PC-9 (cell line): ENCODE measurements at regions not wholly inside any gene's neighbourhood (a gene's known extent, or its start where the extent isn't known, plus 50 kb on each side); places are given as distances from the start of the nearest gene placed in this dataset.

Experiments used
- BruUV-seq: library from RNA; stranded (reverse); fragments of 400-500 nt; replicated peaks from 2 replicates; lab custom pipeline; 2021; lab: Mats Ljungman, UMichigan
- CTCF ChIA-PET: fragments of 300-600 bp; sonication (Branson Sonifier 250); formaldehyde crosslinking; loops from one replicate; lab custom pipeline; 2022; ENCODE audit warnings: antibody characterized with exemption; lab: Charles Lee
- POLR2A ChIA-PET: fragments of 300-600 bp; sonication (Branson Sonifier 250); formaldehyde crosslinking; loops from one replicate; lab custom pipeline; 2022; ENCODE audit warnings: antibody characterized with exemption; ENCODE audit not compliant: unreplicated experiment; lab: Charles Lee
- DNase-seq, 2 experiments: peaks; one replicate each; pipeline versions ENCODE4 v3.0.0 to v3.0.0-alpha.2; 2015 to 2022; ENCODE audit warnings: mixed read lengths in 1 of 2
- H2AFZ ChIP-seq: fragments of 200-600 bp; sonication (generic); 2 replicates; pipeline ENCODE4 v1.8.1; 2017; ENCODE audit warnings: antibody characterized with exemption
- H3F3A ChIP-seq: fragments of 200-600 bp; sonication (generic); 2 replicates; pipeline ENCODE4 v1.8.1; 2017; ENCODE audit warnings: antibody characterized with exemption, mild to moderate bottlenecking, low read depth; ENCODE audit not compliant: insufficient read depth
- H3K27ac ChIP-seq: fragments of 200-600 bp; sonication (generic); 2 replicates; pipeline ENCODE4 v1.6.1; 2016; ENCODE audit warnings: mixed run types
- H3K27me3 ChIP-seq: fragments of 200-600 bp; sonication (generic); 2 replicates; pipeline ENCODE4 v1.6.1; 2016; ENCODE audit warnings: low read depth, mixed run types; ENCODE audit not compliant: insufficient read depth
- H3K36me3 ChIP-seq: fragments of 200-600 bp; sonication (generic); 2 replicates; pipeline ENCODE4 v1.6.1; 2016; ENCODE audit warnings: low read depth, mixed run types
- H3K4me1 ChIP-seq: fragments of 200-600 bp; sonication (generic); replicated peaks from 2 replicates; pipeline ENCODE4 v1.6.1; 2016; ENCODE audit warnings: mixed run types; ENCODE audit not compliant: insufficient read depth
- H3K4me2 ChIP-seq: fragments of 200-600 bp; sonication (generic); 2 replicates; pipeline ENCODE4 v1.6.1; 2017; ENCODE audit warnings: mixed run types
- H3K4me3 ChIP-seq: fragments of 200-600 bp; sonication (generic); 2 replicates; pipeline ENCODE4 v1.6.1; 2016; ENCODE audit warnings: mixed run types
- H3K79me2 ChIP-seq: fragments of 200-600 bp; sonication (generic); 2 replicates; pipeline ENCODE4 v1.6.1; 2017; ENCODE audit warnings: low read depth, mixed run types
- H3K9me2 ChIP-seq: fragments of 200-600 bp; sonication (generic); 2 replicates; pipeline ENCODE4 v1.8.1; 2017; ENCODE audit warnings: mild to moderate bottlenecking; ENCODE audit not compliant: insufficient read depth
- H3K9me3 ChIP-seq: fragments of 200-600 bp; sonication (generic); 2 replicates; pipeline ENCODE4 v1.8.1; 2016; ENCODE audit warnings: low read depth; ENCODE audit not compliant: insufficient read depth
- H4K20me1 ChIP-seq: fragments of 200-600 bp; sonication (generic); 2 replicates; pipeline ENCODE4 v1.8.1; 2017; ENCODE audit not compliant: insufficient read depth
- EZH2 ChIP-seq: fragments of 200-600 bp; sonication (generic); IDR thresholded peaks from 2 replicates; pipeline ENCODE4 v1.8.0; 2017; ENCODE audit warnings: antibody characterized with exemption, low read depth
- intact Hi-C: fragments of 100-400 bp; cut with micrococcal nuclease; formaldehyde crosslinking; loops from one replicate; pipeline ENCODE4 v1.10.0; 2022; ENCODE audit not compliant: unreplicated experiment
- TF ChIP-seq, protein P1 (sequence below): fragments of 200-600 bp; sonication (generic); conservative IDR thresholded peaks from 2 replicates; pipeline ENCODE4 v1.6.1; 2017; ENCODE audit warnings: mixed run types, antibody characterized with exemption, mild to moderate bottlenecking, moderate library complexity

DNA sequence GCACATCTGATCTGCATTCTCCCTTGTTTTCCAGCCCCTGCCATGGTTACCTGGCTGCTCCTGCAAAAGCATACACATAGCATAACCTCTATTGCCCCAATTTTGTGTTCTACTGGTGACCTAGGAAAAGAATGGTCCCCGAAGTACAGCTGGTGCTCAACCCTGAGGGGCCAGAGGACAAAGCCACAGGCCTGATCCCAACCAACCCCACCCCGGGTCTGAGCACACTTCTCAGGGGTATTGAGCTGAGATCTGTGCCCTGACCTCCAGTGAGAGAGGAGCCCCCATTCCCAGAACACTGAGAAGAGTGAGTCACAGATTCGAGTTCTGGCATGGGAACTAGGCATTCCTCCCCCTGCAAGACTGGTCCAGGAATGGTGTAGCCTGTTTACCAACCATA is 465.5 kb upstream of the ACTRT1 start:
- no peak overlapping the region for H3K4me2 ChIP-seq
- no TSS peak for BruUV-seq
- no peaks in the 10 kb centered on the region for H3F3A ChIP-seq
- no peak for DNase-seq
- TF ChIP-seq, protein P1, sequence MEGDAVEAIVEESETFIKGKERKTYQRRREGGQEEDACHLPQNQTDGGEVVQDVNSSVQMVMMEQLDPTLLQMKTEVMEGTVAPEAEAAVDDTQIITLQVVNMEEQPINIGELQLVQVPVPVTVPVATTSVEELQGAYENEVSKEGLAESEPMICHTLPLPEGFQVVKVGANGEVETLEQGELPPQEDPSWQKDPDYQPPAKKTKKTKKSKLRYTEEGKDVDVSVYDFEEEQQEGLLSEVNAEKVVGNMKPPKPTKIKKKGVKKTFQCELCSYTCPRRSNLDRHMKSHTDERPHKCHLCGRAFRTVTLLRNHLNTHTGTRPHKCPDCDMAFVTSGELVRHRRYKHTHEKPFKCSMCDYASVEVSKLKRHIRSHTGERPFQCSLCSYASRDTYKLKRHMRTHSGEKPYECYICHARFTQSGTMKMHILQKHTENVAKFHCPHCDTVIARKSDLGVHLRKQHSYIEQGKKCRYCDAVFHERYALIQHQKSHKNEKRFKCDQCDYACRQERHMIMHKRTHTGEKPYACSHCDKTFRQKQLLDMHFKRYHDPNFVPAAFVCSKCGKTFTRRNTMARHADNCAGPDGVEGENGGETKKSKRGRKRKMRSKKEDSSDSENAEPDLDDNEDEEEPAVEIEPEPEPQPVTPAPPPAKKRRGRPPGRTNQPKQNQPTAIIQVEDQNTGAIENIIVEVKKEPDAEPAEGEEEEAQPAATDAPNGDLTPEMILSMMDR, result no peak
- no peak for TF ChIP-seq EZH2
- H3K27ac ChIP-seq, result no peak overlapping the region
- H2AFZ ChIP-seq, result no peak overlapping the region
- H3K36me3 ChIP-seq, result no peaks in the 10 kb centered on the region
- no peaks in the 10 kb centered on the region for H3K9me2 ChIP-seq
- intact Hi-C loops, result loop anchor here (10.0 kb wide), 1 partner anchor 1753 kb away; no protein-coding TSS in a partner anchor
- ChIA-PET POLR2A (no interaction called here), CTCF (no interaction called here)
- no peak overlapping the region for H3K4me3 ChIP-seq
- no peaks in the 10 kb centered on the region for H4K20me1 ChIP-seq
- H3K9me3 ChIP-seq, result no peaks in the 10 kb centered on the region
- H3K27me3 ChIP-seq, result no peaks in the 10 kb centered on the region
- H3K79me2 ChIP-seq, result no peaks in the 10 kb centered on the region
- no peaks in the 10 kb centered on the region for H3K4me1 ChIP-seq

DNA sequence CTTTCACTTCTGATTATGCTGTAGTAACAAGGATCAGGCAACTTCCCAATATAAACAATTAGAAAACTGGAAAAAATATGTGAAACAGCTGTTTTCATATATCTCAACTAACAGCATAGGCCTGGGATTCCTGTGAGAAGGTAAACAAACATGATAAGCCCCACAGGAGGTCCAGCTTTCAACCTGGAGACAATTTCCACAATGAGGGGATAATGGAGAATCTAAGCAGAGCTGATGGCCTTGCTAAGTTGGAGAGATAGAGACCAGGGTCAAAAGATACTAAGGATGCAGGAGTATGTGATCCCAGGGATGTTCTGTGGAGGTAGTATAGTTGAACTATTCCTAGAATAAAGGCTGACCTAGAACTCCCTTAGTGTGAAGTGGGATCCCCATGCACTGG is 452.3 kb upstream of the ACTRT1 start:
- ChIA-PET CTCF (no interaction called here), POLR2A (no interaction called here)
- no peak overlapping the region for H3K4me3 ChIP-seq
- H3F3A ChIP-seq, result no peaks in the 10 kb centered on the region
- H3K27ac ChIP-seq, result no peak overlapping the region
- TF ChIP-seq, protein P1, result no peak
- TF ChIP-seq EZH2, result no peak
- no peaks in the 10 kb centered on the region for H4K20me1 ChIP-seq
- H3K27me3 ChIP-seq, result no peaks in the 10 kb centered on the region
- no peaks in the 10 kb centered on the region for H3K9me3 ChIP-seq
- no peaks in the 10 kb centered on the region for H3K79me2 ChIP-seq
- no peak overlapping the region for H2AFZ ChIP-seq
- no TSS peak for BruUV-seq
- intact Hi-C loops, result no loop called here
- H3K36me3 ChIP-seq, result no peaks in the 10 kb centered on the region
- no peaks in the 10 kb centered on the region for H3K9me2 ChIP-seq
- H3K4me1 ChIP-seq, result no peaks in the 10 kb centered on the region
- no peak for DNase-seq
- no peak overlapping the region for H3K4me2 ChIP-seq

DNA sequence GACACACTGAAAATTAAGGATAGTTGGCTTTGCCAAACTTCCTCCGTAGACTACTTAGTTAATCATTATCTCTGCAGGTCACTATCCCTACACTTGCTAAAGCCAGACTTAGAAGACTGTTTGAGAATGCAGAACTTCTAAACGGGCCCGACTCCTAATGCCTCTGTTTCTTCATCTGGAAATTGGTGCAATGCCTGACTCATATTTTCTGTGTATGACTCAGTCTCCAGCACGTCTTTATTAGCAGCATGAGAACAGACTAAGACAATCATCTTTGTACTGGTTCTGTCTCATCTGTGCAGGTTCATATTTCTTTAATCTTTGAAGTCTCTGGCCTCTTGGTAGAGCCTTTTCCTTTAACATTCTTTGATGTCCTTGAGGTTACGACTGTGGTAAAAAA is 411.9 kb upstream of the ACTRT1 start:
- ChIA-PET POLR2A (no interaction called here), CTCF (no interaction called here)
- H3K4me2 ChIP-seq, result no peak overlapping the region
- H4K20me1 ChIP-seq, result no peaks in the 10 kb centered on the region
- no peak for DNase-seq
- H3K36me3 ChIP-seq, result no peaks in the 10 kb centered on the region
- no peak overlapping the region for H2AFZ ChIP-seq
- no peak overlapping the region for H3K4me3 ChIP-seq
- H3K9me3 ChIP-seq, result no peaks in the 10 kb centered on the region
- H3K27ac ChIP-seq, result no peak overlapping the region
- H3K79me2 ChIP-seq, result no peaks in the 10 kb centered on the region
- TF ChIP-seq EZH2, result no peak
- TF ChIP-seq, protein P1, result no peak
- no TSS peak for BruUV-seq
- H3K27me3 ChIP-seq, result no peaks in the 10 kb centered on the region
- H3K9me2 ChIP-seq, result no peaks in the 10 kb centered on the region
- H3F3A ChIP-seq, result no peaks in the 10 kb centered on the region
- intact Hi-C loops, result no loop called here
- H3K4me1 ChIP-seq, result no peaks in the 10 kb centered on the region
